H9 (cell line): ENCODE measurements at regions not wholly inside any gene's neighbourhood (a gene's known extent, or its start where the extent isn't known, plus 50 kb on each side); places are given as distances from the start of the nearest gene placed in this dataset.

Experiments used
- DNase-seq: peaks from one replicate; pipeline ENCODE4 v3.0.0-alpha.2; 2017
- H2AFZ ChIP-seq: one replicate; pipeline ENCODE4 v1.6.1; 2013; ENCODE audit warnings: mild to moderate bottlenecking, low read length, control low read depth, moderate library complexity
- H2AK5ac ChIP-seq: 2 replicates; pipeline ENCODE4 v1.6.1; 2013; ENCODE audit warnings: low read length, control low read depth, mixed read lengths; ENCODE audit not compliant: insufficient read length
- H2BK120ac ChIP-seq: one replicate; pipeline ENCODE4 v1.6.1; 2013; ENCODE audit warnings: low read depth, mild to moderate bottlenecking, low read length, control low read depth, inconsistent platforms; ENCODE audit not compliant: poor library complexity, severe bottlenecking
- H2BK12ac ChIP-seq: 2 replicates; pipeline ENCODE4 v1.6.1; 2013; ENCODE audit warnings: low read length, control low read depth, mixed read lengths, low read depth; ENCODE audit not compliant: insufficient read length
- H2BK15ac ChIP-seq: 2 replicates; pipeline ENCODE4 v1.6.1; 2013; ENCODE audit warnings: low read depth, low read length, control low read depth
- H2BK20ac ChIP-seq: one replicate; pipeline ENCODE4 v1.6.1; 2013; ENCODE audit warnings: low read depth, mild to moderate bottlenecking, low read length, control low read depth, inconsistent platforms; ENCODE audit not compliant: poor library complexity, severe bottlenecking
- H2BK5ac ChIP-seq: 2 replicates; pipeline ENCODE4 v1.6.1; 2013; ENCODE audit warnings: low read length, control low read depth, mixed read lengths; ENCODE audit not compliant: insufficient read length
- H3K14ac ChIP-seq: 2 replicates; pipeline ENCODE4 v1.6.1; 2013; ENCODE audit warnings: low read length, control low read depth; ENCODE audit not compliant: insufficient read depth
- H3K18ac ChIP-seq: 2 replicates; pipeline ENCODE4 v1.6.1; 2013; ENCODE audit warnings: low read depth, mild to moderate bottlenecking, mixed read lengths, low read length, control low read depth; ENCODE audit not compliant: insufficient read length
- H3K23ac ChIP-seq: 2 replicates; pipeline ENCODE4 v1.6.1; 2013; ENCODE audit warnings: low read length, control low read depth, mixed read lengths, low read depth; ENCODE audit not compliant: insufficient read length
- H3K23me2 ChIP-seq: 2 replicates; pipeline ENCODE4 v1.6.1; 2013; ENCODE audit warnings: low read depth, mild to moderate bottlenecking, mixed read lengths, low read length, control low read depth; ENCODE audit not compliant: insufficient read length, poor library complexity, severe bottlenecking
- H3K27ac ChIP-seq: 2 replicates; pipeline ENCODE4 v1.5.1; 2013; ENCODE audit warnings: low read length, control low read depth, mixed read lengths, low read depth; ENCODE audit not compliant: insufficient read length
- H3K27me3 ChIP-seq: 2 replicates; pipeline ENCODE4 v1.6.1; 2013; ENCODE audit warnings: low read length, control low read depth, inconsistent platforms; ENCODE audit not compliant: insufficient read depth
- H3K4ac ChIP-seq: 2 replicates; pipeline ENCODE4 v1.6.1; 2013; ENCODE audit warnings: low read depth, mild to moderate bottlenecking, control low read depth, inconsistent platforms, low read length, moderate library complexity
- H3K4me1 ChIP-seq: 2 replicates; pipeline ENCODE4 v1.6.1; 2013; ENCODE audit warnings: low read length, control low read depth, inconsistent platforms; ENCODE audit not compliant: insufficient read depth
- H3K4me2 ChIP-seq: 2 replicates; pipeline ENCODE4 v1.6.1; 2013; ENCODE audit warnings: low read length, control low read depth, mixed read lengths; ENCODE audit not compliant: insufficient read length, insufficient read depth
- H3K56ac ChIP-seq: 2 replicates; pipeline ENCODE4 v1.6.1; 2013; ENCODE audit warnings: low read depth, mild to moderate bottlenecking, mixed read lengths, low read length, control low read depth; ENCODE audit not compliant: insufficient read length
- H3K79me1 ChIP-seq: 2 replicates; pipeline ENCODE4 v1.6.1; 2013; ENCODE audit warnings: low read depth, mild to moderate bottlenecking, moderate library complexity, low read length, control low read depth, inconsistent platforms; ENCODE audit not compliant: insufficient read depth, poor library complexity, severe bottlenecking
- H3K79me2 ChIP-seq: 2 replicates; pipeline ENCODE4 v1.6.1; 2013; ENCODE audit warnings: low read length, control low read depth, inconsistent platforms; ENCODE audit not compliant: insufficient read depth
- H3K9ac ChIP-seq: 2 replicates; pipeline ENCODE4 v1.6.1; 2013; ENCODE audit warnings: low read length, control low read depth, mixed read lengths; ENCODE audit not compliant: insufficient read length; ENCODE audit errors: extremely low read depth
- H3K9me3 ChIP-seq: one replicate; pipeline ENCODE4 v1.6.1; 2013; ENCODE audit warnings: low read depth, low read length, inconsistent platforms; ENCODE audit not compliant: control insufficient read depth
- H3T11ph ChIP-seq: one replicate; pipeline ENCODE4 v1.6.1; 2013; ENCODE audit warnings: mild to moderate bottlenecking, low read length, control low read depth, inconsistent platforms
- H4K20me1 ChIP-seq: one replicate; pipeline ENCODE4 v1.6.1; 2013; ENCODE audit not compliant: control insufficient read depth, insufficient read length, insufficient read depth
- H4K5ac ChIP-seq: 2 replicates; pipeline ENCODE4 v1.6.1; 2013; ENCODE audit warnings: low read depth, mild to moderate bottlenecking, mixed read lengths, low read length, control low read depth; ENCODE audit not compliant: insufficient read length
- H4K8ac ChIP-seq: replicated peaks from 2 replicates; pipeline ENCODE4 v1.6.1; 2013; ENCODE audit warnings: low read length, control low read depth, mixed read lengths, low read depth; ENCODE audit not compliant: insufficient read length
- H4K91ac ChIP-seq: 2 replicates; pipeline ENCODE4 v1.6.1; 2013; ENCODE audit warnings: low read depth, mild to moderate bottlenecking, moderate library complexity, mixed read lengths, low read length, control low read depth; ENCODE audit not compliant: insufficient read length
- H3K27ac Mint-ChIP-seq, 3 experiments: 2 replicates in 2 of 3; 3 replicates in 1 of 3; pipeline ENCODE4 v1.8.0; 2020 to 2021; ENCODE audit warnings: mixed read lengths in 3 of 3, mild to moderate bottlenecking in 1 of 3, moderate library complexity in 1 of 3
- H3K27me3 Mint-ChIP-seq: 2 replicates; pipeline ENCODE4 v1.8.0; 2021; ENCODE audit warnings: low read depth, mild to moderate bottlenecking, moderate library complexity, mixed read lengths
- H3K36me3 Mint-ChIP-seq, 3 experiments: 2 replicates in 2 of 3; 3 replicates in 1 of 3; pipeline ENCODE4 v1.8.0; 2020 to 2021; ENCODE audit warnings: low read depth in 3 of 3, mixed read lengths in 3 of 3; ENCODE audit not compliant: insufficient read depth in 1 of 3
- H3K4me1 Mint-ChIP-seq, 2 experiments: 2 replicates each; pipeline ENCODE4 v1.8.0; 2020; ENCODE audit warnings: mixed read lengths in 2 of 2
- H3K4me3 Mint-ChIP-seq, 2 experiments: 2 replicates in 1 of 2; 3 replicates in 1 of 2; pipeline ENCODE4 v1.8.0; 2020 to 2021; ENCODE audit warnings: mild to moderate bottlenecking in 2 of 2, mixed read lengths in 2 of 2, moderate library complexity in 1 of 2
- H3K9me3 Mint-ChIP-seq, 2 experiments: 2 replicates in 1 of 2; 3 replicates in 1 of 2; pipeline ENCODE4 v1.8.0; 2020; ENCODE audit warnings: mild to moderate bottlenecking in 2 of 2, mixed read lengths in 2 of 2, moderate library complexity in 1 of 2
- CTCF ChIP-seq: fragments of 200-600 bp; sonication (generic); conservative IDR thresholded peaks from 3 replicates; pipeline ENCODE4 v1.8.0; 2021; ENCODE audit warnings: antibody characterized with exemption, mild to moderate bottlenecking
- WGBS: extraction: QIAGEN DNeasy Blood & Tissue Kit; methylation state at CpG from one replicate; pipeline ENCODE4 v1.1.7; 2013; ENCODE audit warnings: missing lambda C conversion rate, low lambda C conversion rate, mixed read lengths; ENCODE audit not compliant: insufficient read length; ENCODE audit errors: extremely low coverage; 5-methylcytosine and 5-hydroxymethylcytosine counted together

- no peak overlapping the region for H3K18ac ChIP-seq
- no peak overlapping the region for H4K91ac ChIP-seq
- no peak overlapping the region for H4K8ac ChIP-seq
- no peaks in the 10 kb centered on the region for H3K79me2 ChIP-seq
- H3K27me3 ChIP-seq: no peaks in the 10 kb centered on the region
- no peak overlapping the region for H2AFZ ChIP-seq
- H4K5ac ChIP-seq: no peak overlapping the region
- H3K9ac ChIP-seq: no peak overlapping the region
- H3K4me1 ChIP-seq: no peaks in the 10 kb centered on the region; the same call in 1 of the 2 replicates
- no peak overlapping the region for H3K4ac ChIP-seq
- Mint-ChIP-seq H3K27me3 (peaks cover 3% of the 10 kb centered on the region), H3K27ac (no peak overlapping the region; a peak in 2 of 7 replicates), H3K4me3 (no peak overlapping the region), H3K36me3 (0 out of 7 replicates have a peak, but pooled peaks cover 0 to 5% (median 0%) of the 10 kb centered on the region in 3 experiments), H3K9me3 (peaks cover 0 to 5% of the 10 kb centered on the region in 2 experiments; a peak in 3 of 5 replicates), H3K4me1 (peaks cover 11 to 12% of the 10 kb centered on the region in 2 experiments)
- no peak overlapping the region for H2AK5ac ChIP-seq
- no peak for DNase-seq
- no peak overlapping the region for H3K23ac ChIP-seq
- WGBS: no CpG with 5 or more reads among the region's 9 CpGs
- H3K9me3 ChIP-seq: no peaks in the 10 kb centered on the region
- no peak overlapping the region for H2BK120ac ChIP-seq
- H3K4me2 ChIP-seq: no peak overlapping the region
- H3K79me1 ChIP-seq: no peaks in the 10 kb centered on the region
- H2BK15ac ChIP-seq: no peak overlapping the region
- no peak for TF ChIP-seq CTCF
- no peaks in the 10 kb centered on the region for H3K23me2 ChIP-seq
- H3T11ph ChIP-seq: no peak overlapping the region
- no peak overlapping the region for H2BK5ac ChIP-seq
- H3K14ac ChIP-seq: no peak overlapping the region
- H2BK12ac ChIP-seq: no peak overlapping the region
- no peak overlapping the region for H3K56ac ChIP-seq
- H2BK20ac ChIP-seq: no peak overlapping the region
- no peaks in the 10 kb centered on the region for H4K20me1 ChIP-seq
- no peak overlapping the region for H3K27ac ChIP-seq
Observed at GRCh38 chr15:69793431-69793780, 304.3 kb downstream of the TLE3 start.
